H9 (cell line): ENCODE measurements at regions not wholly inside any gene's neighbourhood (a gene's known extent, or its start where the extent isn't known, plus 50 kb on each side); places are given as distances from the start of the nearest gene placed in this dataset.
"Not testable (repeated sequence)": the region's sequence is repeated elsewhere in the genome, so short reads cannot be mapped to it uniquely, and the experiment has no call there.

Source experiments
- DNase-seq: peaks from one replicate; pipeline ENCODE4 v3.0.0-alpha.2; 2017
- H2AFZ ChIP-seq: one replicate; pipeline ENCODE4 v1.6.1; 2013; ENCODE audit warnings: mild to moderate bottlenecking, low read length, control low read depth, moderate library complexity
- H2AK5ac ChIP-seq: 2 replicates; pipeline ENCODE4 v1.6.1; 2013; ENCODE audit warnings: low read length, control low read depth, mixed read lengths; ENCODE audit not compliant: insufficient read length
- H2BK120ac ChIP-seq: one replicate; pipeline ENCODE4 v1.6.1; 2013; ENCODE audit warnings: low read depth, mild to moderate bottlenecking, low read length, control low read depth, inconsistent platforms; ENCODE audit not compliant: poor library complexity, severe bottlenecking
- H2BK12ac ChIP-seq: 2 replicates; pipeline ENCODE4 v1.6.1; 2013; ENCODE audit warnings: low read length, control low read depth, mixed read lengths, low read depth; ENCODE audit not compliant: insufficient read length
- H2BK15ac ChIP-seq: 2 replicates; pipeline ENCODE4 v1.6.1; 2013; ENCODE audit warnings: low read depth, low read length, control low read depth
- H2BK20ac ChIP-seq: one replicate; pipeline ENCODE4 v1.6.1; 2013; ENCODE audit warnings: low read depth, mild to moderate bottlenecking, low read length, control low read depth, inconsistent platforms; ENCODE audit not compliant: poor library complexity, severe bottlenecking
- H2BK5ac ChIP-seq: 2 replicates; pipeline ENCODE4 v1.6.1; 2013; ENCODE audit warnings: low read length, control low read depth, mixed read lengths; ENCODE audit not compliant: insufficient read length
- H3K14ac ChIP-seq: 2 replicates; pipeline ENCODE4 v1.6.1; 2013; ENCODE audit warnings: low read length, control low read depth; ENCODE audit not compliant: insufficient read depth
- H3K18ac ChIP-seq: 2 replicates; pipeline ENCODE4 v1.6.1; 2013; ENCODE audit warnings: low read depth, mild to moderate bottlenecking, mixed read lengths, low read length, control low read depth; ENCODE audit not compliant: insufficient read length
- H3K23ac ChIP-seq: 2 replicates; pipeline ENCODE4 v1.6.1; 2013; ENCODE audit warnings: low read length, control low read depth, mixed read lengths, low read depth; ENCODE audit not compliant: insufficient read length
- H3K23me2 ChIP-seq: 2 replicates; pipeline ENCODE4 v1.6.1; 2013; ENCODE audit warnings: low read depth, mild to moderate bottlenecking, mixed read lengths, low read length, control low read depth; ENCODE audit not compliant: insufficient read length, poor library complexity, severe bottlenecking
- H3K27ac ChIP-seq: 2 replicates; pipeline ENCODE4 v1.5.1; 2013; ENCODE audit warnings: low read length, control low read depth, mixed read lengths, low read depth; ENCODE audit not compliant: insufficient read length
- H3K27me3 ChIP-seq: 2 replicates; pipeline ENCODE4 v1.6.1; 2013; ENCODE audit warnings: low read length, control low read depth, inconsistent platforms; ENCODE audit not compliant: insufficient read depth
- H3K4ac ChIP-seq: 2 replicates; pipeline ENCODE4 v1.6.1; 2013; ENCODE audit warnings: low read depth, mild to moderate bottlenecking, control low read depth, inconsistent platforms, low read length, moderate library complexity
- H3K4me1 ChIP-seq: 2 replicates; pipeline ENCODE4 v1.6.1; 2013; ENCODE audit warnings: low read length, control low read depth, inconsistent platforms; ENCODE audit not compliant: insufficient read depth
- H3K4me2 ChIP-seq: 2 replicates; pipeline ENCODE4 v1.6.1; 2013; ENCODE audit warnings: low read length, control low read depth, mixed read lengths; ENCODE audit not compliant: insufficient read length, insufficient read depth
- H3K56ac ChIP-seq: 2 replicates; pipeline ENCODE4 v1.6.1; 2013; ENCODE audit warnings: low read depth, mild to moderate bottlenecking, mixed read lengths, low read length, control low read depth; ENCODE audit not compliant: insufficient read length
- H3K79me1 ChIP-seq: 2 replicates; pipeline ENCODE4 v1.6.1; 2013; ENCODE audit warnings: low read depth, mild to moderate bottlenecking, moderate library complexity, low read length, control low read depth, inconsistent platforms; ENCODE audit not compliant: insufficient read depth, poor library complexity, severe bottlenecking
- H3K79me2 ChIP-seq: 2 replicates; pipeline ENCODE4 v1.6.1; 2013; ENCODE audit warnings: low read length, control low read depth, inconsistent platforms; ENCODE audit not compliant: insufficient read depth
- H3K9ac ChIP-seq: 2 replicates; pipeline ENCODE4 v1.6.1; 2013; ENCODE audit warnings: low read length, control low read depth, mixed read lengths; ENCODE audit not compliant: insufficient read length; ENCODE audit errors: extremely low read depth
- H3K9me3 ChIP-seq: one replicate; pipeline ENCODE4 v1.6.1; 2013; ENCODE audit warnings: low read depth, low read length, inconsistent platforms; ENCODE audit not compliant: control insufficient read depth
- H3T11ph ChIP-seq: one replicate; pipeline ENCODE4 v1.6.1; 2013; ENCODE audit warnings: mild to moderate bottlenecking, low read length, control low read depth, inconsistent platforms
- H4K20me1 ChIP-seq: one replicate; pipeline ENCODE4 v1.6.1; 2013; ENCODE audit not compliant: control insufficient read depth, insufficient read length, insufficient read depth
- H4K5ac ChIP-seq: 2 replicates; pipeline ENCODE4 v1.6.1; 2013; ENCODE audit warnings: low read depth, mild to moderate bottlenecking, mixed read lengths, low read length, control low read depth; ENCODE audit not compliant: insufficient read length
- H4K8ac ChIP-seq: replicated peaks from 2 replicates; pipeline ENCODE4 v1.6.1; 2013; ENCODE audit warnings: low read length, control low read depth, mixed read lengths, low read depth; ENCODE audit not compliant: insufficient read length
- H4K91ac ChIP-seq: 2 replicates; pipeline ENCODE4 v1.6.1; 2013; ENCODE audit warnings: low read depth, mild to moderate bottlenecking, moderate library complexity, mixed read lengths, low read length, control low read depth; ENCODE audit not compliant: insufficient read length
- H3K27ac Mint-ChIP-seq, 3 experiments: 2 replicates in 2 of 3; 3 replicates in 1 of 3; pipeline ENCODE4 v1.8.0; 2020 to 2021; ENCODE audit warnings: mixed read lengths in 3 of 3, mild to moderate bottlenecking in 1 of 3, moderate library complexity in 1 of 3
- H3K27me3 Mint-ChIP-seq: 2 replicates; pipeline ENCODE4 v1.8.0; 2021; ENCODE audit warnings: low read depth, mild to moderate bottlenecking, moderate library complexity, mixed read lengths
- H3K36me3 Mint-ChIP-seq, 3 experiments: 2 replicates in 2 of 3; 3 replicates in 1 of 3; pipeline ENCODE4 v1.8.0; 2020 to 2021; ENCODE audit warnings: low read depth in 3 of 3, mixed read lengths in 3 of 3; ENCODE audit not compliant: insufficient read depth in 1 of 3
- H3K4me1 Mint-ChIP-seq, 2 experiments: 2 replicates each; pipeline ENCODE4 v1.8.0; 2020; ENCODE audit warnings: mixed read lengths in 2 of 2
- H3K4me3 Mint-ChIP-seq, 2 experiments: 2 replicates in 1 of 2; 3 replicates in 1 of 2; pipeline ENCODE4 v1.8.0; 2020 to 2021; ENCODE audit warnings: mild to moderate bottlenecking in 2 of 2, mixed read lengths in 2 of 2, moderate library complexity in 1 of 2
- H3K9me3 Mint-ChIP-seq, 2 experiments: 2 replicates in 1 of 2; 3 replicates in 1 of 2; pipeline ENCODE4 v1.8.0; 2020; ENCODE audit warnings: mild to moderate bottlenecking in 2 of 2, mixed read lengths in 2 of 2, moderate library complexity in 1 of 2
- WGBS: extraction: QIAGEN DNeasy Blood & Tissue Kit; methylation state at CpG from one replicate; pipeline ENCODE4 v1.1.7; 2013; ENCODE audit warnings: missing lambda C conversion rate, low lambda C conversion rate, mixed read lengths; ENCODE audit not compliant: insufficient read length; ENCODE audit errors: extremely low coverage; 5-methylcytosine and 5-hydroxymethylcytosine counted together

GRCh38 chr16:29217752-29218126 is 188.8 kb downstream of the NPIPB11 start:
- not testable (repeated sequence) for H2BK120ac ChIP-seq, H3K9ac ChIP-seq, H3K4me3 Mint-ChIP-seq, H2BK5ac ChIP-seq, H3K4me2 ChIP-seq, H3K27me3 Mint-ChIP-seq, H2BK20ac ChIP-seq, H2BK12ac ChIP-seq, H3K14ac ChIP-seq, H3K79me2 ChIP-seq, H4K8ac ChIP-seq, H3K4me1 ChIP-seq, H2AK5ac ChIP-seq, H4K5ac ChIP-seq, H3K27ac Mint-ChIP-seq, H4K91ac ChIP-seq, H3K23me2 ChIP-seq, H3K27ac ChIP-seq, H3K79me1 ChIP-seq, H3T11ph ChIP-seq, H3K4ac ChIP-seq, H3K23ac ChIP-seq, H2BK15ac ChIP-seq, H3K27me3 ChIP-seq, DNase-seq, H3K9me3 ChIP-seq, H3K36me3 Mint-ChIP-seq, H3K56ac ChIP-seq, H4K20me1 ChIP-seq, H3K18ac ChIP-seq, H3K4me1 Mint-ChIP-seq, H2AFZ ChIP-seq
- H3K9me3 Mint-ChIP-seq: peaks cover 7 to 13% of the 10 kb centered on the region in 2 experiments
- WGBS: no CpG with 5 or more reads among the region's 16 CpGs

- not testable (repeated sequence) for H2BK120ac ChIP-seq, H3K36me3 Mint-ChIP-seq, H2BK15ac ChIP-seq, H3K4me1 ChIP-seq, H3K4ac ChIP-seq, H3K18ac ChIP-seq, H3T11ph ChIP-seq, H2BK5ac ChIP-seq, DNase-seq, H3K56ac ChIP-seq, H3K4me2 ChIP-seq, H3K14ac ChIP-seq, H3K9ac ChIP-seq, H2BK12ac ChIP-seq, H4K8ac ChIP-seq, H3K23me2 ChIP-seq, H3K9me3 ChIP-seq, H3K27me3 ChIP-seq, H3K27ac ChIP-seq, H4K91ac ChIP-seq, H3K79me2 ChIP-seq, H2BK20ac ChIP-seq, H3K79me1 ChIP-seq, H4K20me1 ChIP-seq, H3K23ac ChIP-seq, H3K4me1 Mint-ChIP-seq, H4K5ac ChIP-seq, H2AK5ac ChIP-seq, H3K27ac Mint-ChIP-seq, H3K27me3 Mint-ChIP-seq, H2AFZ ChIP-seq, H3K4me3 Mint-ChIP-seq
- WGBS: no CpG with 5 or more reads among the region's 22 CpGs
- peaks cover 7 to 13% of the 10 kb centered on the region in 2 experiments for H3K9me3 Mint-ChIP-seq
These were observed 189.3 kb downstream of the NPIPB11 start for GRCh38 chr16:29217104-29217751.
